ENCODE measurements at regions not wholly inside any gene's neighbourhood (a gene's known extent, or its start where the extent isn't known, plus 50 kb on each side); places are given as distances from the start of the nearest gene placed in this dataset.

DNA sequence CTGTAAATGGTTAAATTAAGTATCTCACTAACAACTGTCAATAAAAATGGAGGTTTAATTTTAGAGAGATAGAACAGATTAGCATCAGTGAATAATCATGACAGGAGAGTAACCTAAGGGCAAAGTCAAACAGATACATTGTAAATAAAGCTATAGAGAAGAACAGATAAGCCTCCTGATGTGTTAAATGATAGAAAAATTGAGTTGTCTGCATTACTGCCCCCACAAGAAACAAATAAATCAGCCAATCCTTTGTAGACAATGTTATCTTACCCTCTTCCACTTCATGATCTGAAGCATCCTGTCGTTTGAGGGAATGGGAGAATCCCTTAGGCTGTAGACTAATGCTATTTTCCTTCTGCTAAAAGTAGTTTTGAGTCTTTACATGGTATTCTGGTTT lies 147.8 kb downstream of the PCDH18 start:
- Histone ChIP-seq H3K36me3 (ENCODE audit: control insufficient read depth, insufficient read depth, low read length) (no peaks in the 10 kb centered on the region), H2BK20ac (ENCODE audit: low read depth, low read length) (no peak overlapping the region), H3K14ac (replicated peaks; ENCODE audit: low read depth, low read length) (no peak overlapping the region), H2AK5ac (ENCODE audit: low read depth, low read length) (no peak overlapping the region), H2AK9ac (replicated peaks; ENCODE audit: low read depth, low read length, poor library complexity) (no peak overlapping the region), H3K56ac (ENCODE audit: extremely low read depth, insufficient read depth, low read length) (no peak overlapping the region), H4K8ac (ENCODE audit: low read depth in 2 of 2, low read length in 2 of 2) (no peak overlapping the region), H3K9ac (ENCODE audit: low read depth, low read length) (no peak overlapping the region), H3K9me3 (ENCODE audit: control insufficient read depth, insufficient read depth, low read length) (no peaks in the 10 kb centered on the region), H2BK120ac (ENCODE audit: low read depth, low read length) (no peak overlapping the region), H3K4ac (ENCODE audit: low read depth, low read length) (no peak overlapping the region), H3K18ac (ENCODE audit: low read depth, low read length) (no peak overlapping the region), H3K23ac (ENCODE audit: low read depth, low read length) (no peak overlapping the region), H2BK15ac (ENCODE audit: low read depth, low read length) (no peak overlapping the region), H3K4me3 (ENCODE audit: insufficient read depth, low read depth, low read length) (no peak overlapping the region), H3K27ac (ENCODE audit: insufficient read depth, low read length) (no peak overlapping the region), H3K9me1 (ENCODE audit: insufficient read depth, low read length) (no peaks in the 10 kb centered on the region; the same call in 1 of the 2 replicates), H3K79me1 (ENCODE audit: low read depth in 1 of 2, low read length in 2 of 2) (no peaks in the 10 kb centered on the region), H3K4me1 (ENCODE audit: control insufficient read depth, insufficient read depth, low read length) (no peaks in the 10 kb centered on the region), H4K20me1 (ENCODE audit: insufficient read depth, low read length) (no peaks in the 10 kb centered on the region), H3K27me3 (ENCODE audit: control insufficient read depth, insufficient read depth, low read length) (no peaks in the 10 kb centered on the region), H3K4me2 (ENCODE audit: low read depth, low read length) (no peak overlapping the region), H2BK5ac (ENCODE audit: low read depth, low read length, poor library complexity, severe bottlenecking) (no peak overlapping the region), H4K5ac (ENCODE audit: low read depth, low read length) (no peak overlapping the region), H2AFZ (replicated peaks; ENCODE audit: low read length, poor library complexity) (no peak overlapping the region), H4K91ac (ENCODE audit: insufficient read depth, low read depth, low read length) (no peak overlapping the region)
- dilution Hi-C loops (cut with HindIII; ENCODE audit: low sequenced_read_pairs, unreplicated experiment) = no loop called here
- ATAC-seq (ENCODE audit: low read depth) (no peak), DNase-seq (no peak)
- POLR2A ChIA-PET (ENCODE audit: unreplicated experiment) = no interaction called here
- intact Hi-C loops (cut with micrococcal nuclease) = no loop called here
- no CpG with 5 or more reads among the region's 1 CpG for WGBS, 2 experiments (ENCODE audit: extremely low coverage in 2 of 2, insufficient read length in 1 of 2)
- CTCF ChIA-PET = no interaction called here
- in situ Hi-C loops (cut with MboI; ENCODE audit: low sequenced_read_pairs) = no loop called here
- BruUV-seq (replicated peaks) = no TSS peak
- TF ChIP-seq RAD21 (IDR thresholded peaks at IDR 0.05; ENCODE audit: low read length) = no peak
- TF ChIP-seq POLR2A (IDR thresholded peaks at IDR 0.05; ENCODE audit: low read depth, low read length) = no peak
- no peak for TF ChIP-seq RFX5 (IDR thresholded peaks at IDR 0.05; ENCODE audit: low read depth, low read length)
- TF ChIP-seq MAFK (IDR thresholded peaks at IDR 0.05; ENCODE audit: low read depth, low read length) = no peak
- TF ChIP-seq, protein P1, sequence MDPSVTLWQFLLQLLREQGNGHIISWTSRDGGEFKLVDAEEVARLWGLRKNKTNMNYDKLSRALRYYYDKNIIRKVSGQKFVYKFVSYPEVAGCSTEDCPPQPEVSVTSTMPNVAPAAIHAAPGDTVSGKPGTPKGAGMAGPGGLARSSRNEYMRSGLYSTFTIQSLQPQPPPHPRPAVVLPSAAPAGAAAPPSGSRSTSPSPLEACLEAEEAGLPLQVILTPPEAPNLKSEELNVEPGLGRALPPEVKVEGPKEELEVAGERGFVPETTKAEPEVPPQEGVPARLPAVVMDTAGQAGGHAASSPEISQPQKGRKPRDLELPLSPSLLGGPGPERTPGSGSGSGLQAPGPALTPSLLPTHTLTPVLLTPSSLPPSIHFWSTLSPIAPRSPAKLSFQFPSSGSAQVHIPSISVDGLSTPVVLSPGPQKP (IDR thresholded peaks at IDR 0.05; ENCODE audit: borderline replicate concordance, low read depth, low read length) = no peak
- TF ChIP-seq FOS (IDR thresholded peaks at IDR 0.05; ENCODE audit: low read depth, low read length) = no peak
- TF ChIP-seq NFE2L2 (IDR thresholded peaks at IDR 0.05; ENCODE audit: low read depth, low read length) = no peak
- TF ChIP-seq MXI1 (IDR thresholded peaks at IDR 0.05; ENCODE audit: borderline replicate concordance, low read depth, low read length) = no peak
- no peak for TF ChIP-seq BHLHE40 (IDR thresholded peaks at IDR 0.05; ENCODE audit: low read depth, low read length)

All from IMR-90 (cell line).